GM12878 (cell line): ENCODE measurements at regions not wholly inside any gene's neighbourhood (a gene's known extent, or its start where the extent isn't known, plus 50 kb on each side); places are given as distances from the start of the nearest gene placed in this dataset.

Experiments
- ATAC-seq: fragments of 200-7000 bp; cut with Tn5 transposase; 3 replicates; pipeline ENCODE4 v1.9.1; 2020; ENCODE audit warnings: mild to moderate bottlenecking, moderate library complexity
- BruUV-seq: library from RNA; stranded (reverse); fragments of 400-500 nt; replicated peaks from 2 replicates; lab custom pipeline; 2021; lab: Mats Ljungman, UMichigan
- CTCF ChIA-PET: fragments of 300-600 bp; sonication (Branson Sonifier 250); formaldehyde crosslinking; extraction: SDS; loops from one replicate; lab custom pipeline; 2021; ENCODE audit warnings: inconsistent platforms; lab: Yijun Ruan, JAX
- POLR2A ChIA-PET: fragments of 350-600 bp; formaldehyde crosslinking; extraction: SDS; loops from one replicate; lab custom pipeline; 2021; ENCODE audit warnings: inconsistent platforms; lab: Charles Lee
- RAD21 ChIA-PET: fragments of 300-600 bp; sonication (Branson Sonifier 250); formaldehyde crosslinking; loops from one replicate; lab custom pipeline; 2023; ENCODE audit warnings: antibody characterized with exemption; ENCODE audit not compliant: unreplicated experiment; lab: Charles Lee
- SMC1A ChIA-PET: fragments of 300-600 bp; sonication (Branson Sonifier 250); formaldehyde crosslinking; loops from one replicate; lab custom pipeline; 2023; ENCODE audit not compliant: unreplicated experiment, uncharacterized antibody; lab: Charles Lee
- DNase-seq: peaks from one replicate; pipeline ENCODE4 v3.0.0-alpha.2; 2011; ENCODE audit warnings: low read depth, low spot score
- FAIRE-seq: peaks from 3 replicates; lab custom pipeline; 2011; peaks lifted over from hg19 to GRCh38; lab: Jason Lieb, UNC
- H2AFZ ChIP-seq: 2 replicates; pipeline ENCODE4 v1.6.0; 2011; ENCODE audit warnings: low read depth, low read length, control low read depth; ENCODE audit not compliant: control insufficient read depth
- H3K27ac ChIP-seq: 2 replicates; pipeline ENCODE4 v1.5.1; 2011; ENCODE audit warnings: control low read depth; ENCODE audit not compliant: control insufficient read depth, insufficient read depth
- H3K27me3 ChIP-seq, 2 experiments: replicated peaks in 1 of 2; 2 replicates each; pipeline versions ENCODE4 v1.6.0 to v1.6.1; 2011; ENCODE audit warnings: low read length in 1 of 2; ENCODE audit not compliant: control insufficient read depth in 2 of 2, insufficient read depth in 2 of 2
- H3K36me3 ChIP-seq, 2 experiments: 2 replicates each; pipeline ENCODE4 v1.5.1; 2011; ENCODE audit warnings: low read length in 1 of 2; ENCODE audit not compliant: control insufficient read depth in 2 of 2, insufficient read depth in 2 of 2
- H3K4me1 ChIP-seq: 2 replicates; pipeline ENCODE4 v1.6.1; 2011; ENCODE audit warnings: mild to moderate bottlenecking, low read length, moderate library complexity, mixed read lengths; ENCODE audit not compliant: control insufficient read depth, insufficient read depth
- H3K4me2 ChIP-seq: 2 replicates; pipeline ENCODE4 v1.6.0; 2011; ENCODE audit warnings: control low read depth; ENCODE audit not compliant: control insufficient read depth, insufficient read depth
- H3K4me3 ChIP-seq: fragments of 200-600 bp; sonication (generic); 2 replicates; pipeline ENCODE4 v1.5.1; 2016
- H3K79me2 ChIP-seq: 2 replicates; pipeline ENCODE4 v1.6.0; 2011; ENCODE audit warnings: low read length; ENCODE audit not compliant: control insufficient read depth, insufficient read depth
- H3K9ac ChIP-seq: 2 replicates; pipeline ENCODE4 v1.8.0; 2011; ENCODE audit warnings: low read length, control low read depth, mixed read lengths; ENCODE audit not compliant: control insufficient read depth, insufficient read depth
- H3K9me3 ChIP-seq: replicated peaks from 3 replicates; pipeline ENCODE4 v1.5.1; 2011; ENCODE audit warnings: mild to moderate bottlenecking, low read length; ENCODE audit not compliant: control insufficient read depth, insufficient read depth
- H4K20me1 ChIP-seq: 2 replicates; pipeline ENCODE4 v1.6.0; 2011; ENCODE audit not compliant: control insufficient read depth, insufficient read depth
- ATF3 ChIP-seq: IDR thresholded peaks from 2 replicates; pipeline ENCODE4 v1.6.1; 2011; ENCODE audit warnings: low read depth, mild to moderate bottlenecking, low read length, moderate library complexity, borderline replicate concordance; ENCODE audit errors: extremely low read depth
- BACH1 ChIP-seq: fragments of 450-650 bp; IDR thresholded peaks from 2 replicates; pipeline ENCODE4 v1.6.1; 2017; ENCODE audit warnings: mild to moderate bottlenecking, borderline replicate concordance
- CHD2 ChIP-seq: IDR thresholded peaks from 2 replicates; pipeline ENCODE4 v1.6.1; 2011; ENCODE audit warnings: low read depth, low read length, improper control_type of control experiment, borderline replicate concordance
- ESRRA ChIP-seq: IDR thresholded peaks from 2 replicates; pipeline ENCODE4 v1.6.1; 2012; ENCODE audit warnings: mild to moderate bottlenecking, low read length, improper control_type of control experiment
- ETV6 ChIP-seq, 2 experiments: fragments of 450-650 bp in 1 of 2; IDR thresholded peaks in 1 of 2; conservative IDR thresholded peaks in 1 of 2; 2 replicates each; pipeline ENCODE4 v1.6.1; 2014; ENCODE audit warnings: antibody characterized with exemption in 1 of 2, borderline replicate concordance in 1 of 2, low read depth in 1 of 2, mild to moderate bottlenecking in 1 of 2, moderate library complexity in 1 of 2
- FOXM1 ChIP-seq: IDR thresholded peaks from 2 replicates; pipeline ENCODE4 v1.6.1; 2012; ENCODE audit warnings: low read depth, mild to moderate bottlenecking, inconsistent platforms, low read length, moderate library complexity
- IKZF1 ChIP-seq: fragments of 450-650 bp; conservative IDR thresholded peaks from 2 replicates; pipeline ENCODE4 v1.6.1; 2017; ENCODE audit warnings: antibody characterized with exemption, mild to moderate bottlenecking
- IKZF2 ChIP-seq, 2 experiments: fragments of 450-650 bp; IDR thresholded peaks; 2 replicates each; pipeline ENCODE4 v1.6.1; 2017; ENCODE audit warnings: mild to moderate bottlenecking in 2 of 2, moderate library complexity in 2 of 2
- KAT2A ChIP-seq: conservative IDR thresholded peaks from 2 replicates; pipeline ENCODE4 v1.6.1; 2011; ENCODE audit warnings: low read depth, low read length; ENCODE audit not compliant: control insufficient read depth
- POLR2A ChIP-seq: IDR thresholded peaks from 2 replicates; pipeline ENCODE4 v1.6.1; 2011; ENCODE audit warnings: low read depth, mild to moderate bottlenecking, low read length
- POLR2AphosphoS2 ChIP-seq: IDR thresholded peaks from 2 replicates; pipeline ENCODE4 v1.6.1; 2011; ENCODE audit warnings: low read depth, mild to moderate bottlenecking, low read length, improper control_type of control experiment, moderate library complexity
- SKIL ChIP-seq: fragments of 450-650 bp; IDR thresholded peaks from 2 replicates; pipeline ENCODE4 v1.6.1; 2017; ENCODE audit warnings: mild to moderate bottlenecking, low read depth, inconsistent platforms; ENCODE audit not compliant: poor library complexity, severe bottlenecking
- SREBF1 ChIP-seq: IDR thresholded peaks from 2 replicates; pipeline ENCODE4 v1.6.1; 2012; ENCODE audit warnings: mild to moderate bottlenecking, low read length
- ZBED1 ChIP-seq: IDR thresholded peaks from 2 replicates; pipeline ENCODE4 v1.6.1; 2016; ENCODE audit warnings: borderline replicate concordance
- ZBTB40 ChIP-seq: fragments of 450-650 bp; IDR thresholded peaks from 2 replicates; pipeline ENCODE4 v1.6.1; 2016; ENCODE audit warnings: mild to moderate bottlenecking, moderate library complexity, borderline replicate concordance
- ZZZ3 ChIP-seq: IDR thresholded peaks from 2 replicates; pipeline ENCODE4 v1.6.1; 2011; ENCODE audit warnings: low read depth; ENCODE audit not compliant: control insufficient read depth, insufficient read length
- WGBS: methylation state at CpG from one replicate; pipeline ENCODE4 v1.1.6; 2016; ENCODE audit warnings: low lambda C conversion rate; ENCODE audit not compliant: insufficient replicate concordance, insufficient coverage; ENCODE audit errors: missing lambda C conversion rate; 5-methylcytosine and 5-hydroxymethylcytosine counted together
- in situ Hi-C: fragments of 300-500 bp; cut with MboI; formaldehyde crosslinking; loops from 9 replicates; pipeline ENCODE4 v1.14.3; 2018; ENCODE audit warnings: mixed read lengths
- intact Hi-C: fragments of 100-400 bp; cut with micrococcal nuclease; formaldehyde crosslinking; loops from one replicate; pipeline ENCODE4 v1.14.2; 2022; ENCODE audit not compliant: unreplicated experiment

- WGBS = 48% methylated on average over 5 of the region's 5 CpGs
Observed at GRCh38 chr1:13948396-13948795, 248.4 kb downstream of the PRDM2 start.

More at GRCh38 chr1:13948396-13948795, 248.4 kb downstream of the PRDM2 start:
- no peaks in the 10 kb centered on the region; the same call in 2 of the 3 replicates for H3K9me3 ChIP-seq
- no peak for ATAC-seq
- H3K9ac ChIP-seq = no peak overlapping the region
- no peaks in the 10 kb centered on the region for H3K27me3 ChIP-seq
- no peak overlapping the region for H3K4me2 ChIP-seq
- ChIA-PET CTCF (no interaction called here), SMC1A (no interaction called here), RAD21 (no interaction called here)
- H3K79me2 ChIP-seq = no peaks in the 10 kb centered on the region
- H3K4me3 ChIP-seq = no peak overlapping the region
- no peaks in the 10 kb centered on the region for H3K4me1 ChIP-seq
- H3K36me3 ChIP-seq = no peaks in the 10 kb centered on the region
- intact Hi-C loops (no loop called here), in situ Hi-C loops (no loop called here)
- H3K27ac ChIP-seq = no peak overlapping the region
- FAIRE-seq = no peak
- no peak overlapping the region for H2AFZ ChIP-seq
- BruUV-seq = no TSS peak
- TF ChIP-seq ZZZ3 = no peak
- TF ChIP-seq POLR2A = no peak
- no peak for TF ChIP-seq IKZF1
- TF ChIP-seq ATF3 = no peak
- no peak for TF ChIP-seq SKIL
- TF ChIP-seq ZBTB40 = no peak
- TF ChIP-seq POLR2AphosphoS2 = no peak
- no peak for TF ChIP-seq SREBF1
- TF ChIP-seq ETV6 (conservative IDR thresholded peaks at IDR 0.05 in 1 of 2, IDR thresholded peaks at IDR 0.05 in 1 of 2; ENCODE audit: borderline replicate concordance in 1 of 2, low read depth in 1 of 2) = no peak
- TF ChIP-seq CHD2 = no peak
- TF ChIP-seq BACH1 = no peak
- TF ChIP-seq ZBED1 = no peak
- no peak for TF ChIP-seq KAT2A
- TF ChIP-seq IKZF2 (IDR thresholded peaks at IDR 0.05) = no peak
- no peak for TF ChIP-seq FOXM1
- TF ChIP-seq ESRRA = no peak
- TF ChIP-seq, all 136 proteins: peak for 0
- POLR2A ChIA-PET = no interaction called here
- H4K20me1 ChIP-seq = no peaks in the 10 kb centered on the region
- DNase-seq = no peak
